HG02759 (cell line): ENCODE measurements at regions not wholly inside any gene's neighbourhood (a gene's known extent, or its start where the extent isn't known, plus 50 kb on each side); places are given as distances from the start of the nearest gene placed in this dataset.
"Not testable (repeated sequence)": the region's sequence is repeated elsewhere in the genome, so short reads cannot be mapped to it uniquely, and the experiment has no call there.

Source experiments
- ATAC-seq: cut with Tn5 transposase; IDR thresholded peaks from one replicate; pipeline ENCODE4 v1.9.1; 2021; ENCODE audit warnings: mild to moderate bottlenecking, moderate library complexity; ENCODE audit not compliant: unreplicated experiment

- ATAC-seq, result not testable (repeated sequence)
Observed at GRCh38 chr15:84152381-84152979, 83.1 kb upstream of the GOLGA6L4 start.

GRCh38 chr15:84153655-84154140 is 81.9 kb upstream of the GOLGA6L4 start:
- not testable (repeated sequence) for ATAC-seq

GRCh38 chr15:84154314-84154713 is 81.3 kb upstream of the GOLGA6L4 start:
- ATAC-seq, result not testable (repeated sequence)

- ATAC-seq, result not testable (repeated sequence)
Observed at GRCh38 chr15:84154787-84155186, 80.8 kb upstream of the GOLGA6L4 start.

- not testable (repeated sequence) for ATAC-seq
Observed at GRCh38 chr15:84155792-84156587, 79.6 kb upstream of the GOLGA6L4 start.

GRCh38 chr15:84156588-84156840 is 79.1 kb upstream of the GOLGA6L4 start:
- not testable (repeated sequence) for ATAC-seq

- ATAC-seq, result not testable (repeated sequence)
Observed at GRCh38 chr15:84157056-84157632, 78.4 kb upstream of the GOLGA6L4 start.

- not testable (repeated sequence) for ATAC-seq
Observed at GRCh38 chr15:84157857-84158256, 77.7 kb upstream of the GOLGA6L4 start.

GRCh38 chr15:84159346-84160269 is 76.0 kb upstream of the GOLGA6L4 start:
- not testable (repeated sequence) for ATAC-seq

- ATAC-seq, result not testable (repeated sequence)
Observed at GRCh38 chr15:84164423-84165292, 70.9 kb upstream of the GOLGA6L4 start.

GRCh38 chr15:84170029-84170428 is 65.5 kb upstream of the GOLGA6L4 start:
- not testable (repeated sequence) for ATAC-seq

GRCh38 chr15:84173231-84173610 is 62.4 kb upstream of the GOLGA6L4 start:
- ATAC-seq, result not testable (repeated sequence)
